SHP77 treated with DMSO at 0.1 percent for 48 hours (cell line): ENCODE measurements at regions not wholly inside any gene's neighbourhood (a gene's known extent, or its start where the extent isn't known, plus 50 kb on each side); places are given as distances from the start of the nearest gene placed in this dataset.
"Not testable (repeated sequence)": the region's sequence is repeated elsewhere in the genome, so short reads cannot be mapped to it uniquely, and the experiment has no call there.

Experiments
- DNase-seq: peaks from one replicate; lab custom pipeline; 2025; lab: John Stamatoyannopoulos, UW

DNA sequence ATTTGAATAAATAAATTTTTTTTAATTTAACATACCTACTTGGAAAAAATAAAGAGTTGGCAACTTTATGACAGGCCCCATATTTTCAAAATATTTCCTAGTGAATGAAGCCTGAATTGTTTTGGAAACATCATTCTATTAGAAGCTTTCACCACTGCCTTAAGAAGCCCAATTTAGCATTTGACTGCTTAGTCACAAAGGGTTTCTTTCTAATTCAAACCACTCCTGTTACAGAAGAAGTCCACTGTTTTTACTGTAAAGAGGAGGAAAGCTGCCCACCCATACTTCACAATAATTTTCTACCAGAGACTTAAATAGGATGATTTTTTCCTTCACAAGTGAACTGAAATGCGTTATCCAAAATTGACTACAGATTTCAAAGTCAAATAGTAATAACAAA is 534.6 kb upstream of the PTBP2 start:
- no peak for DNase-seq

DNA sequence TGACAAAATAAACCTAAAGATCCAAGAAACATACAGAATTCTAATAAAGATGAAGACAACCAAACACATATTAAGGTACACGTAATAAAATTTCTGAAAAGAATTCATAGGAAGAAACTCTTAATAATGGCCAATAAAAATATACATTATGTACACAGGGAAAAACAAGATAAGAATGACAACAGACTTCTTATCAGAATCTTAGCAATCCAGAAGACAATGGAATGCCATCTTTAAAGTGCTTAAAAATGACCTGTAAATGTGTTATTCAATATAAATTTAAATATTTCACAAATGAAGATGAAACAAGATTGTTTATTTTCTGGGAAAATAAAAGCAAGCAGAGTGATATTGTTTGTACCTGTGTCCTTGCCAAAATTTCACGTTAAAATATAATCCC is 530.4 kb upstream of the PTBP2 start:
- no peak for DNase-seq

DNA sequence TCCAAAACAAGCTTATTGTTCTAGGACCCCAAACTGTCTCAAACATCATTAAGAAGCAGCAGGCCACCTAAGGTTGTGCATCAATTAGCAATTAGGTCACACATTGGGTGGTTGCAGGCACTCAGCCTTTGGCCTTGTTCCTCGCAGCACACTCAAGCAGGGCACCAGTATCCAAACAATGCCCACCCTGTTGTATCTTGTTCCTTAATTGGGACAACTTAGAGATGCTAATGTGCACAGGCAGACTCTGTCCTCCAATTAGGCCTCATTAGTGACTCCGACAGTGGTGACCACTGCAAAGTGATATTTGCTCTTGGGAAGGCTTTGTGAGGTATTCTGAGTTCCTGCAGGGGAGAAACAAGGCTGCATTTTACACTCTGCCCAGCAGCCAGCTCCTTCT is 515.1 kb upstream of the PTBP2 start:
- no peak for DNase-seq

DNA sequence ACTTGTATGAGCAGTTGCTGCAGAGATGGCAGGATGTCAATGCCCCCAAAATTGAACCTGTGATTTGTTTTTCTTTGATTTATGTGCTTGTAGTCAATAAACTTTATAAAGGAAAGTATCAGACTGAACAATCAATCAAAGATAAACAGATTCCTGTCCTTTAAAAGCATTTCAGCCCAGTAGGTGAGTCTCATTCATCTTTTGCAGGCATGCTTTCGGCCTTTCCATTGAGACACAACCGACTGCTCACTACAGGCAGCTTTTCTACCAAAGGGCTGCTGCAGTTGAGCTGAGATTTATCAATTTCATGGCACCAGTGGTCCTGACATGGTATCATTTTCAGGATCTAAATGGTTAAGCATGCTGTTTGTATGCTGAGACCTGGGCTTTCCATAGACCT is 513.6 kb upstream of the PTBP2 start:
- DNase-seq: no peak

GRCh38 chr1:96208428-96208827 is 513.2 kb upstream of the PTBP2 start:
- DNase-seq: no peak

DNA sequence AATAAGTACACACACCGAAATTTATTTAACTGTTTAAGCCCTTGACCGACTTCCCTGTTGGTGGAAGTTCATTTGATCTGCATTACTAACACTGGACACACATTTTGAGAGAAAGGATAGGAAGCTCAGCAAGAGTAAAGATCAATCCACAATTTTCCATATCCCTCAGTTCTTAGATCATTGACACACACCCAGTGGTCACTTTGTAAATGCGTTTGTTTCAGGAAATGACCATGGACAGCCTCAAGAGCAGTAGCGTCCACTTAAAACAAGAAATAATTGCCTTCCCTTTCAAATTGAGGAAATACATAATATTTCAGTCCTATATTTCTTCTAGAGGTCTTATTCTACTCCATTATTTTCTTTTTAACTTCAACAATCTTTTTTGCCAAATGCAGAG is 511.5 kb upstream of the PTBP2 start:
- no peak for DNase-seq

DNA sequence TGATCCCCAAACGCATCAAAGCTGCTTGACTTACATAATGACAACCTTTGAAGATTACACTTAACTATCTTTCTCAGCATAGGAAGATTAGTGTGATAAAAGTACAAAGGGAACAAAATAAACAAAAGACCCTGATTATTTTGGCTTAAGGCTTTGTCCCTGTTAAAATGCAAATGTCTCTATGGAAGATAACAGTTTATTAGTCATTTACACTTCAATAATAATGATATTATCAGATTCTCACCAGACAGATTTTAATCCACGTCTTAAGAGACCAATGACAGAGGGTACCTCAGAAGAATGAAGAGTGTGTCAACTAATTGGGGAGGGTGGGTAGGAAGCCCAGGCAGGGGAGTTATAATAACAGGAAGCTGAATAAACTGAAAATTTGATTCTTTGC is 510.4 kb upstream of the PTBP2 start:
- no peak for DNase-seq

GRCh38 chr1:96214982-96215381 is 506.6 kb upstream of the PTBP2 start:
- no peak for DNase-seq

DNA sequence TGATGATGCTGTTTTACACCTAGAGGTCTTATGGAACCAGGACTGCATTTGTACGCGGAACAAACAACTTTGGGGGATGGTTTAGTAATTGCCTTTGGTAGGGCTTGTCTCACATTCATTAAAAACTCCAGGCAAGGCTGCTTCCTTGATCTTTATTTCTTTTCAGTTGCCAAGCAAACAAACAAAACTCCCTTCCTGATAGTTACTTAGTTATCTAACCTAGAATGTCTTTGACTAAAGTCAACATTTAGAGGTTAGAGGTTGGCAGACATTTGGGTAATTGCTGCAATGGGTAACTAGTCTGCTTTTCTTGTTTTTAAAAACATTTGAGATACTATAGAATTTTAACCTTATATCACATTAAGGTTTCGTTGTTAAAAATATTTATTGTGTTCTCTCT is 500.9 kb upstream of the PTBP2 start:
- DNase-seq: no peak

GRCh38 chr1:96222701-96223100 is 498.9 kb upstream of the PTBP2 start:
- DNase-seq: no peak

GRCh38 chr1:96224229-96224628 is 497.4 kb upstream of the PTBP2 start:
- DNase-seq: not testable (repeated sequence)

DNA sequence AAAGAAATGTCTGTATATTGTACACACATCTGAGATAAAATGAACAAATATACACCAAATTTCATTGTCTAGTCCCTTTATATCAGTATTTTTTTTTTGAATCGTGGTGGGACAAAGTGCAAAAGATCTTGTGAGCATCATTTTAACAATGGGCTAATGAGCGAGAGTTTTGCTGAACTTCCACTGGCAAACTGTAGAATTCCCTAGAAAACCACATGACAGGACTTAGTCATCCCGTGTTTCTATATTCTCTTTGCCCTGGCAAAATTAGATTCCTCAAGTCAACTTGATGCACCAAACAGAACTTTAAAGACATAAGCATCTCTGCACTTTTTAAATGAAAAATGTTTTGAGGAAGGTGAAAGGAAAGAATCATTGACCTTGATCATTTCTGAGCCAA is 488.2 kb upstream of the PTBP2 start:
- no peak for DNase-seq

- peak; percentile 78 for DNase-seq
Measured at GRCh38 chr1:96234299-96234698, 487.3 kb upstream of the PTBP2 start.

DNA sequence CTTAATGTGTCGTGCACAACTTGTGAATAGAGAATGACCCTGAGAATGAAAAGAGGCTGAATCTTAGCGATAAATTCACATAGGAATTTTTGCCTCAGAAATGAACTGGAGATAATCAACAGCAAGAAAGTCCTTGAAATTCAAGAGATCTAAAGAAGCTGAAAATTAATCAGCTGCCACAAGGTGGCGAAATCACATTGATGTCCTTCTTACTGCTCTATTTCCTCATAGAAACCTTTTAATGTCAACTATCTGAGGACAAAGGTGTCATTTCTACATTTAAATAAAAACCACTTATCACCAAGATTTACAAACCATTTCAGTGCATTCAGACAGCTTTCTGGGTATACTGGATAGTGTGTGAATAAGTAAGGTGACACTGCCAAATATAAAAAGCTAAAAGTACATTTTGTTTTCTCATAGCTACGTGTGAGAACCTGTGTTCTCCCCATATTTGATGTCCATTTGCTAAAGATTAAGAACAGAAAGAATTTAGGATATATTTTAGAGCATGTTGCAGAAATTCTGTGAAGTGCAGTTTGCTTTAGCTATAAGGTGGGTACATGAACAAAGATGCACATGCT is 485.3 kb upstream of the PTBP2 start:
- DNase-seq: no peak

DNA sequence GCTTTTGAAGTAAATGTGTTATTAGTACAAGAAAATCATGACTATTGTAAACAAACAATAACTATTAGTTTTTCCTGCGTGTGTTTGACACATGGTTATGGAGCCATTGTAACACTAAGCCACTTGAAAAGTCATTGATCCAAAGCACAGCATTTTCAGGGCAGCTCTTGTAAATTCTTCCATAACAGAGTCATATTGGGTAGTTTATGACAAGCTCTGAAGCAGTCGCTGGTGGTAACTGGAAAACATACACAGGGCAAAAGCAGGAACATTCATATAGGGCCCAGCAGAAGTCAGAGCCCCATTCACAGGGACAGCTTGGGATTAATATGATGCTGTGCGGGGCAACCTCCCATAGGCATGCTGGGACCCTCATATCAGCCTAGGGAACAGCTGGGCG is 483.2 kb upstream of the PTBP2 start:
- DNase-seq: no peak

DNA sequence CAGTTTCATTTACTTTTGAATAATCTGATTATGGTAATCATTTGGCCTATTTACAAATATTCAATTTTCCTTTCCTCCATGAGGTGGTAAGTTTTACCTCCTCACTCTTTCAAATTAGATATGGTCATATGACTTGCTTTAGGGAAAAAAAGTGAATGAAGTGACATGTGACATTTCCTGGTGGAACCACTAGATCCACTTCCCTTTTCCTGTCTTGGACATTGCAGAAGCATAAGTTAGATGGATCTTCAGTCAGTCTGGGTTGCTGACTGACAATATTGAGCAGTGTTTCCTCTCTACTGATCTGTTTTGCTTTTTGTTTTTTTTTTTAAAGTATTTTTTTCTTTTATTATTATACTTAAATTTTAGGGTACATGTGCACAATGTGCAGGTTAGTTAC is 481.1 kb upstream of the PTBP2 start:
- no peak for DNase-seq

- no peak for DNase-seq
Measured at GRCh38 chr1:96253246-96254035, 468.1 kb upstream of the PTBP2 start.

GRCh38 chr1:96256130-96256790 is 465.3 kb upstream of the PTBP2 start:
- DNase-seq: no peak

DNA sequence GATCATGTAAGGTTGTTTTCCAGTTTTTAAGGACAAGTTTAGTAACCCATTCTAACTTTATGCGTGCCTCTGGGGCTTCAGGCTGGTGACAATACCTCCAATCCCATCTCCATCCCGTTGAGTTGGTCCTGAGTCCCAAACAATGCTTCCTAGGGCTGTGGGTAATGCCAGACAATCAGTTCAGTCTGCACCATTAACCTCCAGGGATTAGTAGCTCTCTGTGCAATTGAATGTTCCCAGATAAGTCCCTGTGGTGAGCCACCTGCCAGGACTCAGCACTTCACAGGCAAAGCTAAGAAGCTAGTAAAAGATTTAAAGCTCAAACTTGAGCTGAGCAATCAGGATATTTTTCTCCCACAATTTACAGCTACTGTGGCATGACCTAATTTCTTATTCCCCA is 462.2 kb upstream of the PTBP2 start:
- DNase-seq: no peak

- DNase-seq: no peak
Measured at GRCh38 chr1:96281491-96281890, 440.1 kb upstream of the PTBP2 start.

DNA sequence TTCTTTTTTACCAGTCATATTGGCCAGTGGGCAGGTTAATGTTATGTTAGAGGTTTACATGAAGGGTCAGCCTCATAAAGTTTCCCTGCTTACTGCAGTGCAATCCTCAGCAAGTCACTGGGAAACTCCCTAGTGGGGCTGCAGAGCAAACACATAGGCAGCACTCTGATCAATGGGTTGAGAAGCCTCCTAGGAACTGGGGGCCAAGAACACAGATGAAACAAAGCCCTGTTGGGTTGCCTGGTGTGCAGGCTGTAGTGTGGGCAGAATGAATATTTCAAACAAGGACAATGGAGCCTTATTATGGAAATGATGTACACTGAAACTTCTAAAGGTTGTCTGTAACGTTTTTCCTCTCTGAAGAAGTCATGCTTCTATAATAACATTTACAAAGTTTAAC is 431.6 kb upstream of the PTBP2 start:
- no peak for DNase-seq

DNA sequence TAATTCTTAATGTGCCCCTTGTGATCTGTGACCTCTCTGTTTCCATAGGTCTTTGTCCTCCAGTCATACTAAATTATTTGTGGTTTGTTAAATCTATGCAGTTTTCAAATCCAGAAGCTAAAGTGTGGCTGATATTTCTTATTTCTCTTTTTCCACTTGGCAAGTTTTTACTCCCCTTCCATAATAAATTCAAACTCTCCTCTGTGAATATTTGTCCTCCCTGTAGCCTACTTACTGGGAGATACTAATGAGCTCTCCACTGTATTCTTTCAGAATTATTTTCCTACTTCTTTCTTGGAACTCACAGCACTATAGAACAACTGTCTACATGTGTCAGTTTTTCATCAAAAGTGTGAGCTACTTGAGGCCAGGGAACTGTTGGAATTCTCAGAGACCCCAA is 430.8 kb upstream of the PTBP2 start:
- no peak for DNase-seq

GRCh38 chr1:96291468-96291867 is 430.1 kb upstream of the PTBP2 start:
- DNase-seq: no peak

DNA sequence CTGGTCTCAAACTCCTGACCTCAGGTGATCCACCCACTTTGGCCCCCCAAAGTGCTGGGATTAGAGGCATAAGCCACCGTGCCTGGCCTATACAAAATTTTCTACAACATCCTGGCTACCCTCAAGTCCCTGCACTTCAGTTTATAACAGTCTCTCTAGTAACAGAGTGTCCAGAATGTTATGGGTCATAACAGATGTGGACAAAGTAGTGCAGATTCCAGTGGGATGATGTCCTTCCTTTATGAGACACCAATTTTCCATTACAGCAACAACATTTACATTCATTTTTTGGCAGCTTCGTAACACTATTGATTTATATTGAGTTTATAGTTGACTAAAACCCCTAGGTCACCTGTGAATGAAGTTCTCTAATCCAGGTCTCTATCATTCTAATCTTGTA is 429.4 kb upstream of the PTBP2 start:
- no peak for DNase-seq
